ENCODE measurements at regions not wholly inside any gene's neighbourhood (a gene's known extent, or its start where the extent isn't known, plus 50 kb on each side); places are given as distances from the start of the nearest gene placed in this dataset.

DNA sequence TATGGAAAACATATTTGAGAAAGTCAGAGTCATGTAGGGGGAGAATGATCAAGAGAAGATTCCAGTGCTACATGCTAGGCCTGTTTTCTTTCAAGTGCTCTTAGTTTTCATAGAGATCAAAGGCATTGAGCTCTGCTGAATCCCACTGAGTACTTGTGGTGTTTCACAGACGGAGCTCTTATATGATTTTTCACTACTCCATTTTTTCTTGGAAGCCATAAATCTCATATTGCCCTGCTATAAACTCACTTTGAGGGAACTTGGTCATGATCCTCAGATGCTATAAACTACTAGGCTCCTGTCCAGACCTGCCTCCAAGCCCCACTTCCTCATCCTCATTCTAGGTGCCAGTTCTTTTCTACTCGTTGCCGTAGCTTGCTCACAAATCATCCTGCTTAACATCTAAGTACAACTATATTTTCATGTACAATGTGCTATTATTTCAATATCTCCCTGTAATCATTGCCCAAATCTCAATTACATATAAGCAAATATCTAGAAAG lies 180.8 kb upstream of the CCDC179 start:
- no peak for DNase-seq

DNA sequence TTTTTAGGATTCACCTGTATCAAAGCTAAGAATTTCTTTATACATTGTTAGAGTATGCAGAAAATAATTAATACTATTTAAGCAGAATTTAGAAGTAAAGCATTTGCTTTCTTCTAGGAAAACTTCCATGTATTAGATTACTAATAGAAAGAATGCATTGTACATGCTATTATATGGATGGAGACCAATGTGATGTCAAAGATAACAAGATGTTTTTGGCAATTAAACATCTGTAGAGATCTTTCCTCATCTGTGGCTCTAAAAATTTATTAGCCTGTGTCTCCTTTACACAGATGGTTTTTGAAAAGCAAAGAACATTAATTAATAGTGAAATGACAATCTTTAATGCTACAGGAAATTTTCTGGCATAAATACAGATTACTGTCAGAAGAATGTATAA lies 198.4 kb upstream of the CCDC179 start:
- no peak for DNase-seq

DNA sequence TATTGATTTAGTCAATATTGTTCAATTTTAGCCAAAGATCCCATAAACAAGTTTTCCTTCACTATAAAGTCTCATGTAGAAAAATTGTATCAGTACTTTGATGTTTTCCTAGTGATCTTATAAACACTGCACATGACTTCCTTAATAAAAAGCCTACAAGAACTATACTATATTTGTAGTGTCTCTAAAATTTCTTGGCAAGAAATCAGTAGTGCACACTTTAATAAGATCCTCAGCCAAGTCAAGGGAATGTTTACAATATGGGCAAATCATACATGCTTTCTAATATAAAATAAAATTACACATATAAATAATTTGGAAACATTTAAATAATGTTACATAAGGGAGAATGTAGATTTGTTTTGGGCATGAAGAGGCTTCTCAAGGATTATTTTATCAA lies 203.0 kb upstream of the CCDC179 start:
- DNase-seq: no peak

DNA sequence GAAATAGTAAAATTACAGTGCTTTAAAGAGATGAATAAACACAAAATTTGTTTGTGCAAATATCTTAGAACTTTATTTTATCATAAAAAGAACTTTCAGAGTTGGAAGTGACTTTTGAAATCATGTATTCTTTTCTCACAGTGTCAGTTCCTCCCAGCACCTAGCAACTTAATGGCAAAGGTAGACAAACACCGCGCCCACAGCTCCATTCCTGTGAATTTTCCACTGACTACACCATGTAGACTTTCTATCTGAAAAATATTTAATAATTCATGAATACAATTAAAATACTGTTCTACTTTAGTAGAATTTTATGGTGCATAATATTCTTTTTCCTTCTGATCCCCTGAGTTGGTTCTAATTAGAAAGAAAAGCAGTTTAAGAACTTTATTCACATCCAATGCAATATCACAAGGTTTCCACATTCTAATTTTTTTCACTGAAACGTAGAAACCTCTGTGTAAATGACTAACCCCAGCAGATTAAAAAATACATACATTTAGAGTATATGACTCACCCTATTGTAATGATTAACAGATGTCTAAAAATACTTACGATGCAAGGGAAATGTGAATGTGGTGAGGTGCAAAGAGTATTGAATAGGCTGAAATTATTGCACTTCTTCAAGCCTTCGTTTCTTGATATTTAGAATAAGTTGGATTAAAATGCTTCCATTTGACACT lies 218.2 kb upstream of the CCDC179 start:
- DNase-seq: no peak

DNA sequence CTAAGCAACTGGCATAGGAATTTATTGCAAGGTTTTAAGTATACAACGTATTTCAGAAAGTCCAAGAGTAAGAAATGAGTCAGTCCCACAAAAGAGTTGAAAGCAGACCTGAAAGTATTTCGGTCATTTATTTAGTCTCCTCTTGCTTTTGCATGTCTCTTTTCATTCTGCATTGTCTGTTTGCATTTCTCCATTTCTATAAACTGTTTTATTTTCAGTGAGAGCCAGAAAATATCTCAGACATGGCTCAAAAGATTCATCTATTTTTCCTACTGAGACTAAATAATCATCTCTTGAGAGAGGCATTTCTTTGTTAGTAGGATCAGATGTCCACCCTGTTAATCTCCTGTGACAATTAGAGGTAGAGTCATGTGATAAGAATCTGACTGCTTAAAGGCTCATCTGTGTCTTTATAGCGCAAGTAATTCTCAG lies 219.1 kb upstream of the CCDC179 start:
- no peak for DNase-seq

DNA sequence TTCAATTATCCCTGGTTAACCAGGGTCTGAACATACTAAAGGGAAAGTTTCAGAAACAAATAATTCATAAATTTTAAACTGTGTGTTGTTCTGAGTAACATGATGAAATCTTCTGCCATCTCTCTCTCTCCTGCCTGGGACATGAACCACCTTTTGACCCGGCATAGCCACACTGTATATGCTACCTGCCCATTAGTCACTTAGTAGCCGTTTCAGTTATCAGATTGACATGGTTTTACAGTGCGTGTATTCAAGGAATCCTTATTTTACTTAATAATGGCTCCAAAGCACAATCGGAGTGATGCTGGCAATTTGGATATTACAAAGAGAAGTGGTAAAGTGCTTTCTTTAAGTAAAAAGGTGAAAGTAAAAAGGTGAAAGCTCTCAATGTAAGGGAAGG lies 227.1 kb upstream of the CCDC179 start:
- no peak for DNase-seq

DNA sequence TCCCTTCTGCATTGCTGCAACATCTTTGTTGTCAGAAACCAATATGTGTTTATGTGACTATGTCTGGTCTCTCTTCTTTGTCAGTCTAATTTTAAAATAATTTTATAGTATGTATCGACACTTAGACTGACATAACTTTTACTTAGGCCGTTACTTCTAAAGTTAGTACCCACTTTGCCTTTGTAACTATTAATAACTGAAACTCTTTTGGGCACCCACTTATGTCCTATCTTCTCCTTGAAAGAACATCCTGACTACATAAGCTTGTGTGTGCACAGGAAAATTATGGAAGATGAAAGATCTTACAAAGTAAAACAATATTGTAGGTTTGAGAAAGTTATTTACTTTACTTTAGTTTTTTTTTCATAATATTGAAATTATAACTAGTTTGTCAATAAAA lies 230.4 kb upstream of the CCDC179 start:
- DNase-seq: no peak

DNA sequence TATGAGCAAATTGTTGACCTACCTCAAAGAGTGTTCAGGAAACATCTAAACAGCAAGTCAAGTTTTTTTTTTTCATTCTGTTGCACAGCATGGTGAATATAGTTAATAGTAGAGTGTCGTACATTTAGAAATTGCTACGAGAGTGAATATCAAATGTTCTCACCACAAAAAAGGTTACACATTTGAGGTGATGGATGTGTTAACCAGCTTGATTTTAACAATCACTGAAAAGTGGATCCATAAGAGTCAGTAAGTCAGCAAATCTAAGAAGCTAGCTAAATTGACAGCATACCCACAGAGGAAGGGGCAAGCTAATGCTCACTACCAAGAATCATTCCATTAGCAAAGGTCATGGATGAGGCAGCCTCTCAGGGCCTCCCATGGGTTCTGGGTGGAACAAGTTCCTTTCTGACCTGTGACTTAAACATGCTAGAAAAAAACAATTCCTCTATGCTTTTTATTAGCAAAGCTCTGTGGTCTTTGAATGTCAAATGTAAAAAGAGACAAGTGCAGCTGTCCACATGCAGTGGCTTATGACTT lies 235.4 kb upstream of the CCDC179 start:
- no peak for DNase-seq

DNA sequence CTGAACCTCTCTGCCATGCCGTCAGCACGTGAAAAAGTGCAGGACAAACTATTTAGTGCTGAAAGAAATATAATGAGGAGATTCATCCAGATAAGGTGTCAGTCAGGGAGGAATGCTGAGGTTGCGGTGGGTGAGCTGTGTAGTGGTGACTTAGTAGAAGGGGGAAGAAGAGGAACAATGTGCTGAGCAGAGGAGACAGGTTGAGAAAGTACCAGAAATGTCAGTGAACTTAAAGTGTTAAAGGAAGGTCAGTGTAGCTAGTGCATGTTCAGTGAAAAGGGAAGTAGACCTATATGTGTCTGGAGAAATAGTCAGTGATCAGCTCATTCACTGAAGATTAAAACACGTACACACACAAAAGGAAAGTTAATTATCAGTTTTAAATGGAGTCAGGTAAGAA lies 237.6 kb upstream of the CCDC179 start:
- no peak for DNase-seq

DNA sequence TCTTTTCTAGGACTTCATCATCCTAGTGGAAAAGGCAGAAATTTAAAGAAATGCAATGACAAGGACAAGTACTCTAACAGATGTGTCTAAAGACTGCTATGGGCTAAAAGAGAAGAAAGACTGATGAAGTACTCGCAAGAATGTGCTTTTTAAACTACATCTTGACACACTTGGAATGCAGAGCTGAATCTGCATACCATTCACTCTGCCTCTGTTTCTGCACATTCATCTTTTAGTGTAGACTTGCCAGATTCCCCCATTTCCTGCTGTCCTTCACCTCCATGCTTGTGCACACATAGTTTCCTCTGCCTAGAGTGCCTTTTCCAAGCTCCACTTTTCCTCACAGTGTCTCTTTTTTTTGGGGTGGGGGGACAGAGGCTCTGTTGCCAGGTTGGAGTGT lies 239.0 kb upstream of the CCDC179 start:
- DNase-seq: no peak

DNA sequence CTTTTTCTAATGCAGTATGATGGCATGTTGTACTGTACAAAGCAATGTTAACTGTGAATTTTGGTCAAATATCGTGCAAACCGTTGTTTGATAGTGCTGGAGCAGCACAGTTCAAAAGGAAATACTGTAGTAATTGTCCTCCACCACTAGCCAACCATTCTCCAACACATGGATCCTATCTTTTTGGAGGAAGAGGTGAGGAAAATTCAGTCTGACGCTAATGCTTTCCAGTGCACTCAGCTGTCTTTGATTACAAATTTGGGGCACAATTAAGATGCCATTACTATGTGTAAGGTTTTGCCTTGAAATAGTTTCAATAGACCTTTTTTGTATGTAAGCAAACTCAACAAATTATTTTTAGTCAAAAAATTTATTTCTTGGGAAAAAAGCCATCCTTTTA lies 240.5 kb upstream of the CCDC179 start:
- DNase-seq: no peak

DNA sequence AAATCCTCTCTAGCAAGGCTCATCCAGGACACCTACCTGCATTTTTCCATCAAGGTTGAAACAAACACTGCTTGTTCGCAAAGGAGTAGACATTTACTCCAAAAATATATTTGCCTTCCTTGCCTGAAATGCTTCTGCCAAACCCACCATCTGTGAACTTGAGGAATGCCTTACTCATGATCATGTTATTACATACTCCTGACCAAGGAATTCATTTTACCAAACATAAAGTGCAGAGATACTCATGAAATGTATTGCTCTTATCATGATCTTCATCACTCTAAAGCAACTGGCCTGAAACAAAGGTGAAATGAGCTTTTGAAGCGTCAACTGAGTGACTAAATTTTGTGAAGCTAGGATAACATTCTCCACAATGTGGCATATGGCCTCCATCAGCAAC lies 243.1 kb upstream of the CCDC179 start:
- no peak for DNase-seq

DNA sequence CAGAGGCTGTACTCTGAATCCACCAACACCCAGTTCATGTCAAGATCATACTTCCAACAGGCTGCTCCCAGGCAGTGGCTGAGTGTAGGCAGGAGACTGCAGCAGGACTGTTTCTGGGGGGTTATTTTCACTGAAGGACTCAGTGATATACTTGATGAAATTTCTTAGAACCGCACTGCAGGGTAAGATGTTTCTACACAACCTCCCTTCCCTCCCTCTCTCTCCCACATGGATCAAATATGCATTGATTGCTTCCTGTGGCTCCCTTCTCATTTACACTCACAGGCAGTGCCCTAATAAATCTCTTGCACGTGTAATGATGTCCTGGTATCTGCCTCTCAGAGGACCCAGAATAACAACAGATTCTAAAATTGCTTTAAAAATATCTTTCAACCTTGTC lies 251.3 kb upstream of the CCDC179 start:
- DNase-seq: no peak

DNA sequence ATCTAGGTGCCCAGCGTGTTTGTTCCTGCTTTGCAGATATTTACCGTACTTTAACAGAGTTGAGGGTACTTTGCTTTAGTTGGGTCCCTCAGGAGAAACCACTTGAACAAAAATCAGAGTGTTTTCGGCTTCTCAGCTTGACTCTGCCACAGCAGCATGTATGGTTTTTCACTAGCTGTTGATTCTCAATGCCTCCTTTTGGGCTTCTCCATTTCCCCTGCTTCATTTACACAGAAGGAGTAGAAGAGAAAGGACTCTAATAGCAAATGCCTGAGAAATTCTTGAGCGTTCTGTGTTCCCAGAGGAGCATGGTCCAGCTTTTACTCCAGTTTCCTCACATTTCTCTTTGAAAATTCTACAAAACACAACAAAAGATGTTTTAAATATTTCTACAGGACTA lies 252.1 kb upstream of the CCDC179 start:
- no peak for DNase-seq

DNA sequence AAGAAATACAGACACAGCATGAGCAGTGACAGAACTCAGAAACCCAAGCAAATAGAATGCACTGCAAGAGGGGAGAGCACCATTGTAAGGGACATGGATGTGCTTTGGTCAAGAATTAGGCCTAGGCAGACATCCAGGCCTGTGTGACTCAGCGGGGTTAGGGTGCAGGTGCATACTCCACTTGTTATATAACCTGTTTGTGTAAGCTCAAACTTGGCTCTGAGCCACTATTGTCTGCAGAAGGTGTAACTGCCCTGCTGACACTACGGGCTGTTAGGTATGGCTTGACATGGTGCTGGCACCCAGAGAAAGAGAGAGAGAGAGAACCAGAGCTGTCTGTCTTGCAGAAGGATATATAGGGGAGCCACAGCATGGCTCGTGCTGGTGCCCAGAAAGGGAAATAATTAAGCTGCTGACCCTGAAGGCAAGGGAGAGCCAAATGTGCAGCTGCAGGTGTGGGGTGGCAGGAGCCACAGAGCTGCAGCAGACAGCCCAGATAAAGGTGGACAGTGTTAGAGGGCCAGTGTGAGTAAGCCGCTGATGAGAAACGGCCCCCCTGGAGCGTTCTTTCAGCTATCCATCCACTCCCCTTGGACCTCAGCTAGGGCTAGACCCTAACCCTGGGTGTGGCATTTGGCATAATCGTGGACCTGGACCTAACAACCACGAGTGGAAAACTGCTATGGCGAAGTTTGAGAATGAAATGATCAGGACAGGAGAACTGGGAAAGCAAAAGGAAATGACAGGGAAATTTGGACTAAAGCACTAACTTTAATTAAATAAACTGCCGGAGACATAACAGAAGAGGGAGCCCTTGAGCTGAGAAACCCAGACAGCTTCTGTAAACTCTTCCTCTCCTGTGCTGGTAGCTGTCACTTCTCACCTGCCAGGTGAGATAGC lies 253.0 kb upstream of the CCDC179 start:
- no peak for DNase-seq

DNA sequence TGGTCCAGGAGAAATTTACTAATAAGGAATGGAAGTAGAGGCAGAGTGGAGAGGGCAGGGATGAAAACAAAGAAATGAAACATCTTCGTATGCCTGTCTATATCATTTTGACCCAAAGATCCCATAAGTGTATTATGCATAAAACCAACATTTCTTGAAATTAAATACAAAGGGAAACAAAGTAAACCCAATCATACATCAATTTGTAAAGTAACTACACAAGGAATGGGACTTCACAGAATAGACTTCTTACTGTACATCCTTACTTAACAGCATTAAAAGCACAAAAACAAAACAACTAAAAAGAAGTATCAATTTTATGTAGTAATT lies 253.6 kb upstream of the CCDC179 start:
- no peak for DNase-seq

DNA sequence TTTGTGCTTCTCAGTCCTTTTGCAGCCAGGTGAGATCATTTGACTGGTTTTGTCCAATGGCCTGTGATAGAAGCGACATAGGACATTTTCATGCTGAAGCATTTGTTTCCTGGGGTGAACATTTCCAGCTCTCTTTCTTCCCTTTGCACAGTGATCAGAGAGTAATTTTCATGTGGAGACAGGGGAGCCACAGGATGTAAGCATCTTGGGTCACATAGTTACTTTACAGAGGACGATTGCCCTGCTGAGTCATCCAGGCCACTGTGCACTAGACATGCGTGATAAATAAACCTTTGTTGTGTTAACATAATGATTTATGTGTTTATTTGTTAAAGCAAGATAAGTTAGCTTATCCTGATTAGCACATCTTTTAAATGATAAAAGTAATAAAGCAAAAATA lies 263.5 kb upstream of the CCDC179 start:
- DNase-seq: no peak

DNA sequence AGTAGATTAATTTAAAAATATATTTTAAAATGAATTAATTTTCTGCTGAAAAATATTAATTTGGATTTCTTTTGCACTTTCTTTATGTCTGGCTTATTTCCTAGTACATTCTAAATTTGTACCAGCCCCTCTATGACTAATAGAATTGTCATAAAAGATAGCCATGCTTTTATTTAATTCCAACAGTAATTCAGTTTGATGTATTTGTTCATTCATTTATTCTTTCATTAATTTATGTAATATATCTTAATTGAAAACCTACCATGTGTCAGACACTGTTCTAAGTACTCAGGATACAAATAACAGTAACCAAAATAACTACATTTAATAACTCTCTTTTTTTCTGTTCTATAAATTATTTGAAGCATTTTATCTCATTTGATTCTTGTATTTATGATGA lies 264.0 kb upstream of the CCDC179 start:
- DNase-seq: no peak

DNA sequence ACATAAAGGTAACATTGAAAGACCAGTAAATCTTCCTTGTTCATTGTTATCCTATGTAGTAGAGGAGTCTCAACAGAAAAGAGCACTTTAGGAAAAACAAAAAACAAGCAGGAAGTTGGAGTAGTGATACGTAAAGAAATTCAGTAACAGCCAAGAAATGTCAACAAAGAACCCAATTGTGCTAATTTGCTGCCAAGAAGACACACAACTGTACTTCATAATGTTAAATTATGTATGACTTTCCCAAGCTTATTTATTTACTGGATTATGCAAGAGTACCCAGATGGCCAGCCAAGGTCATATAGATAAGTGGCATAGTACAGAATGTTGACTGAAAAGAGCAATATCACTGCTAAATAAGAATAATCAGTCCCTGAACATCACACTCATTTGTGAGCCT lies 264.7 kb upstream of the CCDC179 start:
- no peak for DNase-seq

DNA sequence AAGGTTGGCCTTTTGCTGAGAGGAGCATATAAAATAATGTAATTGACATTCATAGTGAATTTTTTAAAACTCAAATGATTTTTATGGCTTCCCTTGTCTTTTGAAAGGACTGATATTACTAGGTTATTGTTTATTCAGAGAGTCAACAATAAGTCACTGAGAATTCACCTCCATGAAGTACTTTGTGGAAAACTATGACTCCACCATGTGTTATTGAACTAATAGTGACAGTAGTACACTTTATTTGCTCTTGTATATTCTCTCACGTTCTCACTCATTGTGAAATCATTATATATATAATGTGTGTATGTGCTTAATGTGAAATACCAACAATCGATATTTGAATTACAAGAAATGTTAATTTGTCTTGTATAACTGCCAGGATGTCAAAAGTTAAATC lies 267.4 kb upstream of the CCDC179 start:
- no peak for DNase-seq

DNA sequence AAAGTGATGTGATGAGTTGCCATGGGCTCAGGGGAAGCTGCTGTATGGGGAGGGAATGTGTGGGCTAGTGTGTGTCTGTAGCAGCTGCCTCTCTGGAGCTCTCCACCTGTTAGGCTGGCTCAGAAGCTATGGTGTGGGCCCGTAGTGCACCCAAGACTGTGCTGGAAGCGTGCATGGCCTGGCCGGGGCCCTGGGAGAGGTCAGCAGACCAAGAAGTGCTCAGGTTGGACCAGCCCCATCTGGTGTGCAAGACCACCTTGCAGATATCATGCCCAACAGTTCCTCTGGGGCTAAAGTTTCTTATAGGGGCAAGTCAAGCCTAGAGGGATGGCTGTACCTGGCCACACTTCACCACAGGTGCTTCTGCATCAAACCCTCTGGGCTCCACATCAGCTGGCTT lies 274.4 kb upstream of the CCDC179 start:
- DNase-seq: no peak

DNA sequence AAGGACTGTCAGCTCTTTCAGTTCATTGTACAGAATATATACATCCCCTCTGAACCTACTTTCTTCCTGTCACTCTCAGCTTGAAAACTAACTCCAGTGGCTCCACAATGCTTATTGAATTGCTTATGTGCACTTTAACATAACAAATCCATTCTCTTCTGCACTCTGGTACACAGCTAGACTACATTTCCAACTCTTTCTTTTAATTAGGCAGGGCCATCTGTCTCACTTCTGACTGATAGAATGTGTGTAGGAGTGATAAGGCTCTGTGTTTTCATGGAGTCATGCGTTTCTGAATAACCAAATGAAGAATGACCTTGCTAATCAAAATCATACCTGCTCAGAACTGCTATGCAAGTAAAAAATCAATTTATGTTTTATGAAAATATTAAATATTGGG lies 278.5 kb upstream of the CCDC179 start:
- DNase-seq: no peak

DNA sequence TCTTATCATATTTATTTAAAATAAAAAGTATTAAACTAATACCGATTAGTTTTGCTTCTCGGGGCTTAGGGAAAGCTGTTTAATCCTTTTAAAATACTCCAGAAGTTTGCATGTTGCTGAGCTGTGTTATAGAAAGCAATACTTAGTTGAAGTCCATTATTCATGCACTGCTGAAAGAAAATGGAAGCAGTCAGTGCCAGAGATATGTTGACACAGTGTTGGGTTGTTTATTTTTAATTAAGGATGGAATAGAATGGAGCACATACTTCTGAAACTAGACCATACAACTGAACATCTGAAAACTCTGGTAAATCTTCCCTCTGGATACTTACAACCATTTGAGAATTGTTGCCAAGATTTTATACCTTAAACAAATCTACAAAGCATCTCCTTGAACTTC lies 282.7 kb upstream of the CCDC179 start:
- DNase-seq: no peak

DNA sequence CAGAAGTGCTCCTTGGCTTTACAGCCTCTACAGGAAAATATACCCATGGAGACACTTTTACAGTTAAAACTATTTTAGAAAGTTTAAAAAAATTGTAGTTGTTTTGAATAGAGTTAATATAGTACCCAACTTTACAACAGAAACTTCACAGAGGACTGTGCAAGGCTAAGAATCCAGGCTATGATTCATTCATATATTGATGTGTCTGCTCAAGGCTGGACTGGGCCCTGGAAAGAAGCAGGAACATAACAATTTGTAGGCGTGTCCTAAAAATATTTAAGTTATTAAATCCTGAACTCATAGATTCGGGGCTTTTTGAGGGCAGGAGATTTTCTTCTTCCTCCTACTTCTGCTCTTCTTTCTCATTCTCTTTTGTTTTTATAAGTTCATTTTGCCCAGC lies 291.5 kb upstream of the CCDC179 start:
- no peak for DNase-seq
